WTC11 (cell line): ENCODE measurements at regions not wholly inside any gene's neighbourhood (a gene's known extent, or its start where the extent isn't known, plus 50 kb on each side); places are given as distances from the start of the nearest gene placed in this dataset.

Source experiments
- AFF4 ChIP-seq: sonication (generic); formaldehyde crosslinking; IDR thresholded peaks from 2 replicates; pipeline ENCODE4 v1.8.1; 2023; ENCODE audit warnings: mild to moderate bottlenecking, missing genetic modification reagents, borderline replicate concordance
- CTCF ChIP-seq: fragments of 200-600 bp; IDR thresholded peaks from 2 replicates; pipeline ENCODE4 v1.8.0; 2022; ENCODE audit warnings: antibody characterized with exemption
- JUN ChIP-seq: sonication (generic); formaldehyde crosslinking; IDR thresholded peaks from 2 replicates; pipeline ENCODE4 v1.8.0; 2023; ENCODE audit warnings: mild to moderate bottlenecking, missing genetic modification reagents
- TF ChIP-seq, protein P1 (sequence below): fragments of 250-450 bp; sonication (Bioruptor Pico); IDR thresholded peaks from 2 replicates; pipeline ENCODE4 v1.9.0; 2021; ENCODE audit warnings: mild to moderate bottlenecking

DNA sequence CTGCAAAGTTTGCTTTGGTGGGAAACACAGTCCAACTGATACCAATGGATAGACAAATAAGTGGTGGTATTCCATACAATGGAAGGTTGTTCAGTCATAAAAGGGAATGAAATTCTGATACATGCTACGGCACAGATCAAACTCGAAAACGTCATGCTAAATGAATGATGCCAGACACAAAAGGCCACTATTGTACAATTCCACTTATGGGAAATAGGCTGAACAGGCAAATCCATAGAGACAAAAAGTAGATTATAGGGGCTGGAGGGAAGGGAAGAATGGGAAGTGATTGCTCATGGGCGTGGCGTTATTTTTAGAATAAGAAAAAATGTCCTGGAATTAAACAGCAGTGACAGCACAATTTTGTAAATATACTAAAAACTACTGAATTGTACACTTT lies 66.0 kb upstream of the FOXK1 start:
- no peak for TF ChIP-seq CTCF
- TF ChIP-seq JUN (CRISPR knock-in tag) = no peak
- TF ChIP-seq, protein P1, sequence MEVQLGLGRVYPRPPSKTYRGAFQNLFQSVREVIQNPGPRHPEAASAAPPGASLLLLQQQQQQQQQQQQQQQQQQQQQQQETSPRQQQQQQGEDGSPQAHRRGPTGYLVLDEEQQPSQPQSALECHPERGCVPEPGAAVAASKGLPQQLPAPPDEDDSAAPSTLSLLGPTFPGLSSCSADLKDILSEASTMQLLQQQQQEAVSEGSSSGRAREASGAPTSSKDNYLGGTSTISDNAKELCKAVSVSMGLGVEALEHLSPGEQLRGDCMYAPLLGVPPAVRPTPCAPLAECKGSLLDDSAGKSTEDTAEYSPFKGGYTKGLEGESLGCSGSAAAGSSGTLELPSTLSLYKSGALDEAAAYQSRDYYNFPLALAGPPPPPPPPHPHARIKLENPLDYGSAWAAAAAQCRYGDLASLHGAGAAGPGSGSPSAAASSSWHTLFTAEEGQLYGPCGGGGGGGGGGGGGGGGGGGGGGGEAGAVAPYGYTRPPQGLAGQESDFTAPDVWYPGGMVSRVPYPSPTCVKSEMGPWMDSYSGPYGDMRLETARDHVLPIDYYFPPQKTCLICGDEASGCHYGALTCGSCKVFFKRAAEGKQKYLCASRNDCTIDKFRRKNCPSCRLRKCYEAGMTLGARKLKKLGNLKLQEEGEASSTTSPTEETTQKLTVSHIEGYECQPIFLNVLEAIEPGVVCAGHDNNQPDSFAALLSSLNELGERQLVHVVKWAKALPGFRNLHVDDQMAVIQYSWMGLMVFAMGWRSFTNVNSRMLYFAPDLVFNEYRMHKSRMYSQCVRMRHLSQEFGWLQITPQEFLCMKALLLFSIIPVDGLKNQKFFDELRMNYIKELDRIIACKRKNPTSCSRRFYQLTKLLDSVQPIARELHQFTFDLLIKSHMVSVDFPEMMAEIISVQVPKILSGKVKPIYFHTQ (CRISPR knock-in tag) = no peak
- no peak for TF ChIP-seq AFF4
